ENCODE measurements at regions not wholly inside any gene's neighbourhood (a gene's known extent, or its start where the extent isn't known, plus 50 kb on each side); places are given as distances from the start of the nearest gene placed in this dataset.

DNA sequence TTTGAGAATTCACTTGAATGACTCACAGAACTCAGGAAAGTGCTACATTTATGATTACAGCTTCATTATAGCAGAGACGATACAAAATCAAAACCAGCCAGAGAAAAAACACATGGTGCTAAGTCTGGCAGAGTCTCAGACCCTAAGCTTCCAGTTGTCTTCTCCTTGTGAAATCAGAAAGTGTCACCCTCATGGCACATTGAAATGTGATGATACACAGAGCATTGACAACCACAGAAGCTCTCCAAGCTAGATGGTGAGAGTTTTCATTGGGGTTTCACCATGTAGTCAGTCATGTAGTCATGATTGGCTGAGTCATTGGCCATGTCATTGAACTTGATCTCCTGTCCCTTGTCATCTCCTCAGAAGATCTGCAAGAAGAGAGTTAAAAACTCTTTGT lies 526.6 kb downstream of the MRPL39 start:
- Mint-ChIP-seq H3K36me3 (no peaks in the 10 kb centered on the region), H3K4me3 (no peak overlapping the region), H3K9me3 (peaks cover 55% of the 10 kb centered on the region), H3K4me1 (no peaks in the 10 kb centered on the region), H3K27me3 (ENCODE audit: low read depth) (no peaks in the 10 kb centered on the region), H3K27ac (no peak overlapping the region)
- TF ChIP-seq, protein P1, sequence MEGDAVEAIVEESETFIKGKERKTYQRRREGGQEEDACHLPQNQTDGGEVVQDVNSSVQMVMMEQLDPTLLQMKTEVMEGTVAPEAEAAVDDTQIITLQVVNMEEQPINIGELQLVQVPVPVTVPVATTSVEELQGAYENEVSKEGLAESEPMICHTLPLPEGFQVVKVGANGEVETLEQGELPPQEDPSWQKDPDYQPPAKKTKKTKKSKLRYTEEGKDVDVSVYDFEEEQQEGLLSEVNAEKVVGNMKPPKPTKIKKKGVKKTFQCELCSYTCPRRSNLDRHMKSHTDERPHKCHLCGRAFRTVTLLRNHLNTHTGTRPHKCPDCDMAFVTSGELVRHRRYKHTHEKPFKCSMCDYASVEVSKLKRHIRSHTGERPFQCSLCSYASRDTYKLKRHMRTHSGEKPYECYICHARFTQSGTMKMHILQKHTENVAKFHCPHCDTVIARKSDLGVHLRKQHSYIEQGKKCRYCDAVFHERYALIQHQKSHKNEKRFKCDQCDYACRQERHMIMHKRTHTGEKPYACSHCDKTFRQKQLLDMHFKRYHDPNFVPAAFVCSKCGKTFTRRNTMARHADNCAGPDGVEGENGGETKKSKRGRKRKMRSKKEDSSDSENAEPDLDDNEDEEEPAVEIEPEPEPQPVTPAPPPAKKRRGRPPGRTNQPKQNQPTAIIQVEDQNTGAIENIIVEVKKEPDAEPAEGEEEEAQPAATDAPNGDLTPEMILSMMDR (IDR thresholded peaks at IDR 0.05; ENCODE audit: unreplicated experiment), result no peak
- no peak for DNase-seq (ENCODE audit: low spot score in 2 of 2, unreplicated experiment in 2 of 2)

DNA sequence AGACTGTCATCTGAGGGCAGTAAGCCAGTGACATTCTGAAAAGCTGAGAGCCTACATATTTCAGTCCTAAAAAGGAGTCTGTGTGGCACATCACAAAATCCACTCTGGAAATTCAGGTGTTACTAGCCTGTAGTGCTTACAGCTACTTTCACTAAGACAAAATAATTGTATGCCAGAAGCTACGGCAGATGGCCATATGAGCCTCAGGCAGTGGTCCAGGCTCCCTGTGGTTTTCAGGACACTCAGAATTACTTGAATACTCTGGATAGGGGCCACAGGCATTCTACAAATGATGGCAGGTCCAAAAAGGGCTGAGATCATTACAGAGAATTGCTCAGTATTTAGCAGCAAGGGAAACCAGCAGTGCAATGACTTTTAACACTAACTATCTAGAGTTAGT lies 527.1 kb downstream of the MRPL39 start:
- DNase-seq (ENCODE audit: low spot score in 2 of 2, unreplicated experiment in 2 of 2), result no peak
- Mint-ChIP-seq H3K27me3 (ENCODE audit: low read depth) (no peaks in the 10 kb centered on the region), H3K9me3 (peaks cover 55% of the 10 kb centered on the region), H3K36me3 (no peaks in the 10 kb centered on the region), H3K4me1 (no peaks in the 10 kb centered on the region), H3K4me3 (no peak overlapping the region), H3K27ac (no peak overlapping the region)
- TF ChIP-seq, protein P1 (IDR thresholded peaks at IDR 0.05; ENCODE audit: unreplicated experiment), result no peak

DNA sequence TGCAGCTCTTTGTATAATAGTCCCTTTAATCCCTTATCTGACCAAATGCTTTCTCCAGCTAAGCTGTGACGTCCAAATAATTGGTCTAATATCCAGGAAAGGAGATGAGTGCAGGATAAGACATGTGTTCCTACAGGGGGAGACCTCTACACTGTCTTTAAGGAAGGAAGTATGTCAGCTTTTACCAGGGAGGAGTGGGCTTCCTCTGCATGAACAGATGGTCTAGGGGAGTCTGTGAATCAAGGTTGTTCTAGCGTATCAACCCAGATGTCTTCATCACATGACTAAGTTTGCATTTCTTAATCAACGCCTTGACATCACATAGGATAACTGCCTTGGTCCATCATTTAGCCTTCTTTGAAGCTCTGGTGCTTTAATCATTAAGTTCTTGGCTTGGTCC lies 528.2 kb downstream of the MRPL39 start:
- no peak for DNase-seq (ENCODE audit: low spot score in 2 of 2, unreplicated experiment in 2 of 2)
- H3K36me3 Mint-ChIP-seq, result no peaks in the 10 kb centered on the region
- H3K4me1 Mint-ChIP-seq, result no peaks in the 10 kb centered on the region
- no peak overlapping the region for H3K27ac Mint-ChIP-seq
- TF ChIP-seq, protein P1 (IDR thresholded peaks at IDR 0.05; ENCODE audit: unreplicated experiment), result no peak
- no peak overlapping the region for H3K4me3 Mint-ChIP-seq
- peaks cover 45% of the 10 kb centered on the region for H3K9me3 Mint-ChIP-seq
- H3K27me3 Mint-ChIP-seq (ENCODE audit: low read depth), result no peaks in the 10 kb centered on the region

DNA sequence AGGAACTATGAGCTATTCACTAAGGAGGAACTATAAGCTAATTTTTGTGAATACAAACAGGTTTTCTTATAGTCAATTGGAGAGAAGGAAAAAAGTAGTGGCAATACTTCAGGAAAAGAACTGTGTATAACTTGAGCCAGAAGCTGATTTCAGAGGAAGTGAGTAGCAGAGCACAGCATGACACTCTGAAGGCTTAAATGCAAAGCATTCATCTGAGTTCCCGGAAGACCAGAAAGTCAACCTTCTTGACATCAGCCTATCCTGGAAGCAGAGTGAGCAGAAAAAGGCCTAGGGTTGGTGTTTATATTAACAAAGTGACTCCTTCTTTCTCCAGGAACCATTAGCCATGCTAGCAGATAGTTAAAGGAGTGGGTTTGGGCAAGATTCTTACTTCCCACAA lies 545.2 kb downstream of the MRPL39 start:
- TF ChIP-seq, protein P1 (IDR thresholded peaks at IDR 0.05; ENCODE audit: unreplicated experiment), result no peak
- H3K4me3 Mint-ChIP-seq, result no peak overlapping the region
- H3K27me3 Mint-ChIP-seq (ENCODE audit: low read depth), result peaks cover 2% of the 10 kb centered on the region
- no peak for DNase-seq (ENCODE audit: low spot score in 2 of 2, unreplicated experiment in 2 of 2)
- H3K27ac Mint-ChIP-seq, result no peak overlapping the region
- H3K9me3 Mint-ChIP-seq, result peaks cover 39% of the 10 kb centered on the region
- H3K4me1 Mint-ChIP-seq, result no peaks in the 10 kb centered on the region
- H3K36me3 Mint-ChIP-seq, result no peaks in the 10 kb centered on the region

DNA sequence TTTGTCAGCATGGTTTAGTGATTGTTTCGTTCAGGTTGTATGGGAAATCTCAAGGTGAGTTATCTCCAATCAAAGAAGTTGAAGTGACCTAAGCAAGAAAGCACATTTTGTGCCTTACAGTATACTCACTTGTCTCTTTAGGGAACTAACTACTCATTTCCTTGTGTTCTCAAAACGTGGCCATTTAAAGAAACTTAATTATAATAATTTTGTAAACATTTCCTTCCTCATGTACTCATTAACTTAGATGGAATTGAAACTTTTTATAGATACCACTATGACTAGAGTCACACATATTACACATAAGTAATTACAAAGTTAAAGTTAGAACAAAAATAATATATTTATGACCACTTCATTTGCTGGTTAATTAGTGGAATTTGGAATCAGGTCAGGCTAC lies 552.6 kb downstream of the MRPL39 start:
- no peak overlapping the region for H3K4me3 Mint-ChIP-seq
- H3K4me1 Mint-ChIP-seq, result no peaks in the 10 kb centered on the region
- H3K27me3 Mint-ChIP-seq (ENCODE audit: low read depth), result no peaks in the 10 kb centered on the region
- TF ChIP-seq, protein P1 (IDR thresholded peaks at IDR 0.05; ENCODE audit: unreplicated experiment), result no peak
- DNase-seq (ENCODE audit: low spot score in 2 of 2, unreplicated experiment in 2 of 2), result no peak
- no peak overlapping the region for H3K27ac Mint-ChIP-seq
- H3K36me3 Mint-ChIP-seq, result no peaks in the 10 kb centered on the region
- H3K9me3 Mint-ChIP-seq, result peaks cover 43% of the 10 kb centered on the region

Data from mesothelial cell of epicardium (in vitro differentiated cells).